OCI-LY3 (cell line): ENCODE measurements at regions not wholly inside any gene's neighbourhood (a gene's known extent, or its start where the extent isn't known, plus 50 kb on each side); places are given as distances from the start of the nearest gene placed in this dataset.

Experiments
- EZH2phosphoT487 ChIP-seq: fragments of 200-600 bp; shearing (Covaris generic); IDR thresholded peaks from 2 replicates; pipeline ENCODE4 v1.6.1; 2018; ENCODE audit warnings: antibody characterized with exemption, mixed run types, low read depth
- TF ChIP-seq, protein P1 (sequence below): fragments of 200-600, 300-600 bp; sonication (generic); IDR thresholded peaks from 2 replicates; pipeline ENCODE4 v1.5.1; 2014; ENCODE audit warnings: antibody characterized with exemption, low read length, low read depth

DNA sequence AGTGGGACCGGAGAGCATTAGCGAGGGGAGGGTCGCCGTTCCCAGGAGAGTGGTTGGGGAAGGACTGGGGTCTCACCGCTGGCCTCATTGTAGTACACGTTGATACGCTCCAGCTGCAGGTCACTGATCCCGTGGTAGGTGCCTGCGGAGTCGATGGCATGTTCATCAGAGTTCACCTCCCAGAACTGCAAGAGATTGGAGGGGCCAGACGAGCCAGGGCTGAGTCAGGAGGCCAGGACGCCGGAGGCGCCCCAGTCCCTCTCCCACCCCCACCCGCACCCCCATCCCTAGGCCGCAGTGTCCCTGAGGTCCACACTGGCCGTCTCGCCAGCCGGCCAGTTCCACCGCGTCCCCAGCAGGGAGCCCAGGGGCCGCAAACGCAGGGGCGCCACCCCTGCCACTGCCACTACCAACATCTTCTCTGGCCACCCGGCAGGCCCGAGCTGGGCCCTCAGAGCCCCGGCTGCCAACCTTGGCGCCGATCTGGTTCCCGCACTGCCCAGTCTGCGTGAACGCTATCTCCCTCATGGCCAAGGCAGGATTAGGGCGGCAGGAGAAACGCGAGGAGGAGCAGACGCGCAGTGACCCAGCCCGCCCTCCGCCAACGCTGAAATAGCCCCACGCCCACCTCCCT lies 144.2 kb downstream of the ALG10 start:
- TF ChIP-seq, protein P1, sequence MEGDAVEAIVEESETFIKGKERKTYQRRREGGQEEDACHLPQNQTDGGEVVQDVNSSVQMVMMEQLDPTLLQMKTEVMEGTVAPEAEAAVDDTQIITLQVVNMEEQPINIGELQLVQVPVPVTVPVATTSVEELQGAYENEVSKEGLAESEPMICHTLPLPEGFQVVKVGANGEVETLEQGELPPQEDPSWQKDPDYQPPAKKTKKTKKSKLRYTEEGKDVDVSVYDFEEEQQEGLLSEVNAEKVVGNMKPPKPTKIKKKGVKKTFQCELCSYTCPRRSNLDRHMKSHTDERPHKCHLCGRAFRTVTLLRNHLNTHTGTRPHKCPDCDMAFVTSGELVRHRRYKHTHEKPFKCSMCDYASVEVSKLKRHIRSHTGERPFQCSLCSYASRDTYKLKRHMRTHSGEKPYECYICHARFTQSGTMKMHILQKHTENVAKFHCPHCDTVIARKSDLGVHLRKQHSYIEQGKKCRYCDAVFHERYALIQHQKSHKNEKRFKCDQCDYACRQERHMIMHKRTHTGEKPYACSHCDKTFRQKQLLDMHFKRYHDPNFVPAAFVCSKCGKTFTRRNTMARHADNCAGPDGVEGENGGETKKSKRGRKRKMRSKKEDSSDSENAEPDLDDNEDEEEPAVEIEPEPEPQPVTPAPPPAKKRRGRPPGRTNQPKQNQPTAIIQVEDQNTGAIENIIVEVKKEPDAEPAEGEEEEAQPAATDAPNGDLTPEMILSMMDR = no peak
- TF ChIP-seq EZH2phosphoT487 = no peak
